Astrocyte of the cerebellum (primary cell): ENCODE measurements at regions not wholly inside any gene's neighbourhood (a gene's known extent, or its start where the extent isn't known, plus 50 kb on each side); places are given as distances from the start of the nearest gene placed in this dataset.

Experiments
- DNase-seq: peaks from one replicate; pipeline ENCODE4 v3.0.0-alpha.2; 2011; ENCODE audit warnings: low read depth
- H3K4me3 ChIP-seq: 2 replicates; pipeline ENCODE4 v1.5.1; 2011; ENCODE audit warnings: mild to moderate bottlenecking, low read depth, low read length, moderate library complexity
- CTCF ChIP-seq: IDR thresholded peaks from 2 replicates; pipeline ENCODE4 v1.5.1; 2012; ENCODE audit warnings: low read length, low read depth, moderate library complexity, mild to moderate bottlenecking; ENCODE audit errors: missing control alignments
- in situ Hi-C: cut with HindIII; loops from 2 replicates; pipeline ENCODE4 v1.10.0; 2017; ENCODE audit warnings: low sequenced_read_pairs

- in situ Hi-C loops, result no loop called here
- no peak for TF ChIP-seq CTCF
- no peak overlapping the region for H3K4me3 ChIP-seq
- no peak for DNase-seq
These were observed 264.0 kb downstream of the CTH start for GRCh38 chr1:70674941-70675685.

GRCh38 chr1:70675737-70676156, 264.7 kb downstream of the CTH start:
- no peak overlapping the region for H3K4me3 ChIP-seq
- no peak for DNase-seq
- no peak for TF ChIP-seq CTCF
- in situ Hi-C loops, result no loop called here

GRCh38 chr1:70685300-70686286, 274.5 kb downstream of the CTH start:
- peak; percentile 5 for DNase-seq
- H3K4me3 ChIP-seq, result no peak overlapping the region
- TF ChIP-seq CTCF, result peak; percentile 86
- in situ Hi-C loops, result no loop called here

GRCh38 chr1:70688580-70688979, 277.5 kb downstream of the CTH start:
- in situ Hi-C loops, result no loop called here
- TF ChIP-seq CTCF, result no peak
- no peak overlapping the region for H3K4me3 ChIP-seq
- DNase-seq, result no peak

GRCh38 chr1:70706381-70707037, 295.4 kb downstream of the CTH start:
- in situ Hi-C loops, result no loop called here
- peak overlapping the region; percentile 42 for H3K4me3 ChIP-seq

More at GRCh38 chr1:70706381-70707037, 295.4 kb downstream of the CTH start:
- no peak for DNase-seq
- no peak for TF ChIP-seq CTCF
